A549 (cell line): ENCODE measurements at regions not wholly inside any gene's neighbourhood (a gene's known extent, or its start where the extent isn't known, plus 50 kb on each side); places are given as distances from the start of the nearest gene placed in this dataset.

ENCODE experiments used
- ATAC-seq, 2 experiments: fragments of 200-7000 bp in 1 of 2; fragments of >200 bp in 1 of 2; cut with Nextera tagmentation in 1 of 2; cut with Tn5 transposase in 1 of 2; 3 replicates each; pipeline versions ENCODE4 v1.8.0 to v1.9.1; 2018 to 2020; ENCODE audit warnings: mild to moderate bottlenecking in 1 of 2, moderate library complexity in 1 of 2
- CTCF ChIA-PET: fragments of 300-600 bp; sonication (Branson Sonifier 250); formaldehyde crosslinking; extraction: SDS; loops from one replicate; lab custom pipeline; 2021; ENCODE audit warnings: antibody characterized with exemption, inconsistent platforms; lab: Yijun Ruan, JAX
- POLR2A ChIA-PET: fragments of 350-600 bp; formaldehyde crosslinking; extraction: SDS; loops from one replicate; lab custom pipeline; 2021; ENCODE audit warnings: antibody characterized with exemption, inconsistent platforms; lab: Yijun Ruan, JAX
- DNase-seq, 2 experiments: peaks; one replicate each; pipeline versions ENCODE4 v3.0.0 to v3.0.0-alpha.2; 2011 to 2016; ENCODE audit warnings: low read depth in 1 of 2, low spot score in 1 of 2
- FAIRE-seq: peaks from 2 replicates; lab custom pipeline; 2011; peaks lifted over from hg19 to GRCh38; lab: Jason Lieb, UNC
- H3K27ac ChIP-seq, 2 experiments: fragments of >200 bp; sonication (Bioruptor Twin); formaldehyde crosslinking; 3 replicates each; pipeline ENCODE4 v1.5.1; 2016 to 2017
- H3K4me1 ChIP-seq: fragments of >200 bp; sonication (Bioruptor Twin); formaldehyde crosslinking; 3 replicates; pipeline ENCODE4 v1.6.1; 2016
- H3K4me2 ChIP-seq: fragments of >200 bp; sonication (Bioruptor Twin); formaldehyde crosslinking; 3 replicates; pipeline ENCODE4 v1.6.1; 2016
- H3K4me3 ChIP-seq: fragments of >200 bp; sonication (Bioruptor Twin); formaldehyde crosslinking; 3 replicates; pipeline ENCODE4 v1.5.1; 2016
- H3K9me3 ChIP-seq: fragments of >200 bp; sonication (Bioruptor Twin); formaldehyde crosslinking; 3 replicates; pipeline ENCODE4 v1.6.1; 2016
- CHD2 ChIP-seq: fragments of 150-350 bp; IDR thresholded peaks from 2 replicates; pipeline ENCODE4 v1.6.1; 2014; ENCODE audit warnings: low read length; ENCODE audit not compliant: partially characterized antibody
- EHF ChIP-seq: fragments of 250-450 bp; sonication (Bioruptor Pico); IDR thresholded peaks from 2 replicates; pipeline ENCODE4 v1.5.0; 2020; ENCODE audit warnings: mild to moderate bottlenecking
- EP300 ChIP-seq, 2 experiments: fragments of >200 bp; sonication (Bioruptor Twin); formaldehyde crosslinking; IDR thresholded peaks; 2 replicates in 1 of 2; 3 replicates in 1 of 2; pipeline ENCODE4 v1.6.1; 2016 to 2017
- FOSB ChIP-seq: fragments of 250-450 bp; sonication (Bioruptor Pico); IDR thresholded peaks from 2 replicates; pipeline ENCODE4 v1.5.0; 2020; ENCODE audit warnings: mild to moderate bottlenecking, moderate library complexity
- FOSL2 ChIP-seq, 2 experiments: fragments of 450-650 bp in 1 of 2; fragments of >200 bp in 1 of 2; sonication (Bioruptor Twin) in 1 of 2; formaldehyde crosslinking; IDR thresholded peaks; 2 replicates each; pipeline versions ENCODE4 v1.5.0 to v1.6.1; 2016 to 2020; ENCODE audit warnings: mild to moderate bottlenecking in 1 of 2, moderate library complexity in 1 of 2
- FOXS1 ChIP-seq: fragments of 250-450 bp; sonication (Bioruptor Pico); IDR thresholded peaks from 2 replicates; pipeline ENCODE4 v1.5.0; 2020; ENCODE audit warnings: mild to moderate bottlenecking, moderate library complexity
- HOXA7 ChIP-seq: fragments of 250-450 bp; sonication (Bioruptor Pico); IDR thresholded peaks from 2 replicates; pipeline ENCODE4 v1.5.0; 2020; ENCODE audit warnings: mild to moderate bottlenecking, moderate library complexity
- JUN ChIP-seq, 2 experiments: fragments of >200 bp; sonication (Bioruptor Twin); formaldehyde crosslinking; IDR thresholded peaks; 2 replicates in 1 of 2; 3 replicates in 1 of 2; pipeline ENCODE4 v1.6.1; 2016 to 2017
- JUNB ChIP-seq: fragments of >200 bp; sonication (Bioruptor Twin); formaldehyde crosslinking; IDR thresholded peaks from 2 replicates; pipeline ENCODE4 v1.6.1; 2016
- KDM1A ChIP-seq: fragments of 200-600 bp; sonication (generic); IDR thresholded peaks from 2 replicates; pipeline ENCODE4 v1.6.1; 2016; ENCODE audit warnings: low read depth, mild to moderate bottlenecking
- KDM5A ChIP-seq: fragments of 200-600 bp; sonication (generic); IDR thresholded peaks from 2 replicates; pipeline ENCODE4 v1.6.1; 2016; ENCODE audit warnings: antibody characterized with exemption, mild to moderate bottlenecking
- MAFK ChIP-seq: fragments of 450-650 bp; IDR thresholded peaks from 2 replicates; pipeline ENCODE4 v1.6.1; 2014; ENCODE audit not compliant: partially characterized antibody
- MAZ ChIP-seq: fragments of 150-350 bp; IDR thresholded peaks from 2 replicates; pipeline ENCODE4 v1.6.1; 2014; ENCODE audit warnings: antibody characterized with exemption, low read depth, low read length, borderline replicate concordance
- MYC ChIP-seq: IDR thresholded peaks from 2 replicates; pipeline ENCODE4 v1.6.1; 2012; ENCODE audit warnings: mild to moderate bottlenecking, inconsistent platforms, low read length, improper control_type of control experiment, borderline replicate concordance
- NFE2L2 ChIP-seq: fragments of 150-350 bp; conservative IDR thresholded peaks from 2 replicates; pipeline ENCODE4 v1.6.1; 2014; ENCODE audit warnings: low read length
- PHF8 ChIP-seq: fragments of 200-600 bp; sonication (generic); IDR thresholded peaks from 2 replicates; pipeline ENCODE4 v1.6.1; 2016; ENCODE audit warnings: low read depth, mild to moderate bottlenecking, antibody characterized with exemption, moderate library complexity, borderline replicate concordance
- POLR2AphosphoS2 ChIP-seq: conservative IDR thresholded peaks from 2 replicates; pipeline ENCODE4 v1.6.1; 2012; ENCODE audit warnings: low read length, improper control_type of control experiment, inconsistent platforms
- RARB ChIP-seq: fragments of 250-450 bp; sonication (Bioruptor Pico); IDR thresholded peaks from 2 replicates; pipeline ENCODE4 v1.8.0; 2021; ENCODE audit warnings: mild to moderate bottlenecking, moderate library complexity
- RFX5 ChIP-seq: fragments of 450-650 bp; IDR thresholded peaks from 2 replicates; pipeline ENCODE4 v1.7.1; 2014; ENCODE audit warnings: antibody characterized with exemption, mild to moderate bottlenecking, moderate library complexity
- SMC3 ChIP-seq: fragments of >200 bp; sonication (Bioruptor Twin); formaldehyde crosslinking; IDR thresholded peaks from 3 replicates; pipeline ENCODE4 v1.6.1; 2018; ENCODE audit warnings: inconsistent platforms
- TP53 ChIP-seq: fragments of 250-450 bp; sonication (Bioruptor Pico); IDR thresholded peaks from 2 replicates; pipeline ENCODE4 v1.5.0; 2021; ENCODE audit warnings: mild to moderate bottlenecking, moderate library complexity
- ZNF302 ChIP-seq: fragments of 250-450 bp; sonication (Bioruptor Pico); IDR thresholded peaks from 2 replicates; pipeline ENCODE4 v1.9.0; 2021; ENCODE audit warnings: inconsistent platforms, mild to moderate bottlenecking, moderate library complexity
- WGBS: methylation state at CpG from one replicate; pipeline ENCODE4 v1.1.6; 2017; ENCODE audit errors: missing lambda C conversion rate; 5-methylcytosine and 5-hydroxymethylcytosine counted together
- TF ChIP-seq, protein P1 (sequence below): fragments of 250-450 bp; sonication (Bioruptor Pico); IDR thresholded peaks from 2 replicates; pipeline ENCODE4 v1.5.0; 2021; ENCODE audit warnings: mild to moderate bottlenecking, moderate library complexity, borderline replicate concordance
- TF ChIP-seq, protein P2 (sequence below): fragments of >200 bp; sonication (Bioruptor Twin); formaldehyde crosslinking; IDR thresholded peaks from 3 replicates; pipeline ENCODE4 v1.6.1; 2016
- TF ChIP-seq, protein P3 (sequence below): fragments of 150-350 bp; IDR thresholded peaks from 2 replicates; pipeline ENCODE4 v1.6.1; 2014; ENCODE audit warnings: low read depth, mild to moderate bottlenecking, low read length
- TF ChIP-seq, protein P4 (sequence below): IDR thresholded peaks from 2 replicates; pipeline ENCODE4 v1.6.1; 2012
- TF ChIP-seq, protein P5 (sequence below): fragments of 250-450 bp; sonication (Bioruptor Pico); IDR thresholded peaks from 2 replicates; pipeline ENCODE4 v1.5.0; 2020; ENCODE audit warnings: low read depth, mild to moderate bottlenecking, moderate library complexity

DNA sequence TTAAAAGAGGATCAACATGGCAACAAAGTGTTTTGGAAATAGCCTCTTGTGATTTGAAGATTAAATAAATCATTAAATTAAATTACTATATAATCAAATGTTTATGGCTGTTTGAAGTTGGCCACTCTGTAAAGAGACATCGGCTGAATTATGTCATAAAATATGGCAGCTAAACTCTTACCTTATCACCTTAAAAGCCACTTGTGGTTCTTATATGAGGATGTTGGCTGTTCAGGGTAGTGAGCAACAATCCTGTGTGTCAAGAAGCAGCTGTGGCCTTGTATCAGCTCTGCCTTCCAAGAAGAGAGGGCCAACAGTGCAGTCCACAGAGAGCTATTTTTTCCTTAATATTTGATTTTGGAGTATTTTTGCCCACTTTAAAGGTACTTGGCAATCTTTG lies 113.4 kb upstream of the CDK6 start:
- DNase-seq = no peak
- no peak for FAIRE-seq
- H3K4me2 ChIP-seq = no peak overlapping the region
- TF ChIP-seq JUN (IDR thresholded peaks at IDR 0.05) = no peak
- no peak for TF ChIP-seq EHF (CRISPR knock-in tag)
- no peak for TF ChIP-seq PHF8
- TF ChIP-seq, all 56 proteins: peak for 0
- no peak overlapping the region for H3K4me3 ChIP-seq
- no peaks in the 10 kb centered on the region for H3K4me1 ChIP-seq
- ChIA-PET POLR2A (no interaction called here), CTCF (no interaction called here)
- H3K9me3 ChIP-seq = no peaks in the 10 kb centered on the region; the same call in 2 of the 3 replicates
- ATAC-seq = no peak
- 53% methylated on average over 1 of the region's 1 CpG for WGBS
- H3K27ac ChIP-seq = no peak overlapping the region

DNA sequence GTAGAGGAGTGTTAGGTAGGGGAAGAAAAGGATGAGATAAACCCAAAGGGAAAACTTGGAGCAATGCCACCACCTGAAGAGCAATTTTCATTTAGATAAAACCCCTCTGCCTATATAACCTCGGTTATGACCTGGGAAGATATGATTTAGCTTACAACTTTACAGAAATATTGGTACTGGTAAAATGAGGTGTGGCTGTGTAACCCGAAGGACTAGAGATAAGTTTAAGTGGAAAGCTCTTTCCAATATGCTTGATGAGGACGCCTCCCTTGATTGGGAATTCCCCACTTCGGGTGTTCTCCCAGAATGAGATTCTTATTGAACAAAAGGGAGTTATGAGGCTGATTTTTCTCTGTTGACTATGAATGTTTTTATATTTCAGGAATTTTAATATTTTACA lies 109.5 kb upstream of the CDK6 start:
- ChIA-PET CTCF (interaction anchor here (1.3 kb wide), 1 partner anchor 21 kb away, joined by 4 read pairs; no protein-coding TSS in a partner anchor), POLR2A (no interaction called here)
- Histone ChIP-seq H3K4me2 (no peak overlapping the region), H3K27ac (no peak overlapping the region), H3K4me1 (no peaks in the 10 kb centered on the region), H3K9me3 (0 out of 3 replicates have a peak, but pooled peaks cover 8% of the 10 kb centered on the region), H3K4me3 (no peak overlapping the region)
- DNase-seq (no peak), ATAC-seq (no peak), FAIRE-seq (no peak)
- WGBS = 10% methylated on average over 4 of the region's 4 CpGs
- TF ChIP-seq NFE2L2 (no peak), MAFK (no peak), EP300 (IDR thresholded peaks at IDR 0.05) (no peak), TP53 (CRISPR knock-in tag) (no peak), MYC (no peak), KDM1A (no peak), FOXS1 (no peak), RARB (CRISPR knock-in tag) (no peak), KDM5A (no peak), RFX5 (no peak), FOSL2 (IDR thresholded peaks at IDR 0.05) (no peak), FOSL2 (CRISPR knock-in tag; IDR thresholded peaks at IDR 0.05) (no peak), SMC3 (no peak)
- TF ChIP-seq, protein P1, sequence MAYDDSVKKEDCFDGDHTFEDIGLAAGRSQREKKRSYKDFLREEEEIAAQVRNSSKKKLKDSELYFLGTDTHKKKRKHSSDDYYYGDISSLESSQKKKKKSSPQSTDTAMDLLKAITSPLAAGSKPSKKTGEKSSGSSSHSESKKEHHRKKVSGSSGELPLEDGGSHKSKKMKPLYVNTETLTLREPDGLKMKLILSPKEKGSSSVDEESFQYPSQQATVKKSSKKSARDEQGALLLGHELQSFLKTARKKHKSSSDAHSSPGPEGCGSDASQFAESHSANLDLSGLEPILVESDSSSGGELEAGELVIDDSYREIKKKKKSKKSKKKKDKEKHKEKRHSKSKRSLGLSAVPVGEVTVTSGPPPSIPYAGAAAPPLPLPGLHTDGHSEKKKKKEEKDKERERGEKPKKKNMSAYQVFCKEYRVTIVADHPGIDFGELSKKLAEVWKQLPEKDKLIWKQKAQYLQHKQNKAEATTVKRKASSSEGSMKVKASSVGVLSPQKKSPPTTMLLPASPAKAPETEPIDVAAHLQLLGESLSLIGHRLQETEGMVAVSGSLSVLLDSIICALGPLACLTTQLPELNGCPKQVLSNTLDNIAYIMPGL = no peak
- TF ChIP-seq, protein P2, sequence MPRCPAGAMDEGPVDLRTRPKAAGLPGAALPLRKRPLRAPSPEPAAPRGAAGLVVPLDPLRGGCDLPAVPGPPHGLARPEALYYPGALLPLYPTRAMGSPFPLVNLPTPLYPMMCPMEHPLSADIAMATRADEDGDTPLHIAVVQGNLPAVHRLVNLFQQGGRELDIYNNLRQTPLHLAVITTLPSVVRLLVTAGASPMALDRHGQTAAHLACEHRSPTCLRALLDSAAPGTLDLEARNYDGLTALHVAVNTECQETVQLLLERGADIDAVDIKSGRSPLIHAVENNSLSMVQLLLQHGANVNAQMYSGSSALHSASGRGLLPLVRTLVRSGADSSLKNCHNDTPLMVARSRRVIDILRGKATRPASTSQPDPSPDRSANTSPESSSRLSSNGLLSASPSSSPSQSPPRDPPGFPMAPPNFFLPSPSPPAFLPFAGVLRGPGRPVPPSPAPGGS = no peak
- TF ChIP-seq, protein P3, sequence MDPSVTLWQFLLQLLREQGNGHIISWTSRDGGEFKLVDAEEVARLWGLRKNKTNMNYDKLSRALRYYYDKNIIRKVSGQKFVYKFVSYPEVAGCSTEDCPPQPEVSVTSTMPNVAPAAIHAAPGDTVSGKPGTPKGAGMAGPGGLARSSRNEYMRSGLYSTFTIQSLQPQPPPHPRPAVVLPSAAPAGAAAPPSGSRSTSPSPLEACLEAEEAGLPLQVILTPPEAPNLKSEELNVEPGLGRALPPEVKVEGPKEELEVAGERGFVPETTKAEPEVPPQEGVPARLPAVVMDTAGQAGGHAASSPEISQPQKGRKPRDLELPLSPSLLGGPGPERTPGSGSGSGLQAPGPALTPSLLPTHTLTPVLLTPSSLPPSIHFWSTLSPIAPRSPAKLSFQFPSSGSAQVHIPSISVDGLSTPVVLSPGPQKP = no peak
- TF ChIP-seq, protein P4, sequence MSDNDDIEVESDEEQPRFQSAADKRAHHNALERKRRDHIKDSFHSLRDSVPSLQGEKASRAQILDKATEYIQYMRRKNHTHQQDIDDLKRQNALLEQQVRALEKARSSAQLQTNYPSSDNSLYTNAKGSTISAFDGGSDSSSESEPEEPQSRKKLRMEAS = no peak

DNA sequence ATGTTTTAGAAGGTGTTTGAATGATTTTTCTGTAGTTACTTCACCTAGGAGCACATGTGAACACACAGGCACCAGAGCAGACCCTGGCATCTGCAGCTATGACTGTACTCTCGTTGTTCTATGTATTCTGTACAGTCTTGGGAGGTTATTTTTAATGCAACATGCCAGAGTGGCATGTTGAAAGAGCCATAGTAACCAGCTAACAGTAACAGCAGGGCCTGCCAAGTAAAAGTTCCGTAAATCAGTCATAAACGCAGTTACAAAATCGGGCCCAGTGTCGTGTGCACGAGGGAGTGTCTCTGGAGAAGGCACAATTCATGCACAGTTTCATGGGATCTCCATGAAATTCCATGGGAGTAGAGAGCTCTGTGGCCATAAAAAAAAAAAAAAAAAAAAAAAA lies 108.3 kb upstream of the CDK6 start:
- no peak for ATAC-seq
- CTCF ChIA-PET = no interaction called here
- TF ChIP-seq, protein P1 = no peak
- TF ChIP-seq MAFK (no peak), JUN (IDR thresholded peaks at IDR 0.05) (no peak), CHD2 (no peak), MAZ (no peak), JUNB (no peak), POLR2AphosphoS2 (no peak), HOXA7 (CRISPR knock-in tag) (no peak), KDM5A (no peak), FOSB (CRISPR knock-in tag) (no peak), RFX5 (no peak), ZNF302 (CRISPR knock-in tag) (no peak)
- TF ChIP-seq, protein P5, sequence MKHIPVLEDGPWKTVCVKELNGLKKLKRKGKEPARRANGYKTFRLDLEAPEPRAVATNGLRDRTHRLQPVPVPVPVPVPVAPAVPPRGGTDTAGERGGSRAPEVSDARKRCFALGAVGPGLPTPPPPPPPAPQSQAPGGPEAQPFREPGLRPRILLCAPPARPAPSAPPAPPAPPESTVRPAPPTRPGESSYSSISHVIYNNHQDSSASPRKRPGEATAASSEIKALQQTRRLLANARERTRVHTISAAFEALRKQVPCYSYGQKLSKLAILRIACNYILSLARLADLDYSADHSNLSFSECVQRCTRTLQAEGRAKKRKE (CRISPR knock-in tag) = no peak

More for the DNA sequence above, 108.3 kb upstream of the CDK6 start:
- 36% methylated on average over 6 of the region's 6 CpGs for WGBS
- no peak for FAIRE-seq
- no peak for DNase-seq
- Histone ChIP-seq H3K27ac (no peak overlapping the region), H3K4me3 (no peak overlapping the region), H3K9me3 (peaks cover 16% of the 10 kb centered on the region; the same call in 2 of the 3 replicates), H3K4me1 (no peaks in the 10 kb centered on the region), H3K4me2 (no peak overlapping the region)
- POLR2A ChIA-PET = no interaction called here
